Thyroid gland (tissue), 4 donors: ENCODE measurements at regions not wholly inside any gene's neighbourhood (a gene's known extent, or its start where the extent isn't known, plus 50 kb on each side); places are given as distances from the start of the nearest gene placed in this dataset.

ENCODE experiments used
- POLR2A ChIP-seq, 2 donors: fragments of 450-650 bp; IDR thresholded peaks; one replicate each; pipeline ENCODE4 v1.6.1; 2017; ENCODE audit warnings: antibody characterized with exemption in 2 of 2, mild to moderate bottlenecking in 2 of 2, moderate library complexity in 1 of 2
- TF ChIP-seq, protein P1 (sequence below), 6 experiments: fragments of 200-600 bp in 3 of 6; fragments of 450-650 bp in 3 of 6; sonication (generic) in 3 of 6; IDR thresholded peaks; one replicate each; pipeline ENCODE4 v1.5.1; 2016 to 2019; ENCODE audit warnings: antibody characterized with exemption in 6 of 6, mild to moderate bottlenecking in 2 of 6, inconsistent platforms in 1 of 6, moderate library complexity in 1 of 6

DNA sequence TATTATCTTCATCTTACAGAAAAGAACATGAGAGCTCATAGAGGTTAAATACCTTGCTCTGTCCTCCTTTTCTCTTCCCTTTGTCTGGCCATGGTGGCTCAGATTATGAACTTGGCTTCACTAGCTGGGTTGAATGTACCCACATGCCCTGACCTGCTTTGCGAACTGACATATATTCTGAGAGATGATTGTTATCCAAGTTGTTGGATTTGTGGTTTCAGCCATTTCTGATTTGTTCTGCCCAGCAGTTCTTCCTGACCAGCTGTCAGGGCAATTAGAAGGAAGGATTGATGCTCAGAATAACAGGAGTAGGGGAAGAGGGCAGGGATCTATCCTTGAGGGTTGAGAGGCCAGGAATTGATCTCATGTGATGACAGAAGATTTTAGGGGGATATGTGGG lies 236.8 kb upstream of the FAM98A start:
- TF ChIP-seq, protein P1, sequence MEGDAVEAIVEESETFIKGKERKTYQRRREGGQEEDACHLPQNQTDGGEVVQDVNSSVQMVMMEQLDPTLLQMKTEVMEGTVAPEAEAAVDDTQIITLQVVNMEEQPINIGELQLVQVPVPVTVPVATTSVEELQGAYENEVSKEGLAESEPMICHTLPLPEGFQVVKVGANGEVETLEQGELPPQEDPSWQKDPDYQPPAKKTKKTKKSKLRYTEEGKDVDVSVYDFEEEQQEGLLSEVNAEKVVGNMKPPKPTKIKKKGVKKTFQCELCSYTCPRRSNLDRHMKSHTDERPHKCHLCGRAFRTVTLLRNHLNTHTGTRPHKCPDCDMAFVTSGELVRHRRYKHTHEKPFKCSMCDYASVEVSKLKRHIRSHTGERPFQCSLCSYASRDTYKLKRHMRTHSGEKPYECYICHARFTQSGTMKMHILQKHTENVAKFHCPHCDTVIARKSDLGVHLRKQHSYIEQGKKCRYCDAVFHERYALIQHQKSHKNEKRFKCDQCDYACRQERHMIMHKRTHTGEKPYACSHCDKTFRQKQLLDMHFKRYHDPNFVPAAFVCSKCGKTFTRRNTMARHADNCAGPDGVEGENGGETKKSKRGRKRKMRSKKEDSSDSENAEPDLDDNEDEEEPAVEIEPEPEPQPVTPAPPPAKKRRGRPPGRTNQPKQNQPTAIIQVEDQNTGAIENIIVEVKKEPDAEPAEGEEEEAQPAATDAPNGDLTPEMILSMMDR (IDR thresholded peaks at IDR 0.05): no peak
- TF ChIP-seq POLR2A (IDR thresholded peaks at IDR 0.05): no peak
